Ascending aorta (tissue), 2 donors: ENCODE measurements at regions not wholly inside any gene's neighbourhood (a gene's known extent, or its start where the extent isn't known, plus 50 kb on each side); places are given as distances from the start of the nearest gene placed in this dataset.

Experiments used
- DNase-seq, 2 donors: peaks; one replicate each; pipeline ENCODE4 v3.0.0-alpha.2; 2019; ENCODE audit warnings: low spot score in 2 of 2
- H3K27ac ChIP-seq, 2 donors: fragments of 200-600 bp; sonication (generic); one replicate each; pipeline ENCODE4 v1.5.1; 2016 to 2017; ENCODE audit warnings: mild to moderate bottlenecking in 1 of 2
- H3K27me3 ChIP-seq: fragments of 200-600 bp; sonication (generic); one replicate; pipeline ENCODE4 v1.5.1; 2017
- H3K36me3 ChIP-seq, 2 donors: fragments of 200-600 bp; sonication (generic); one replicate each; pipeline ENCODE4 v1.5.1; 2016
- H3K4me1 ChIP-seq, 2 donors: fragments of 200-600 bp; sonication (generic); one replicate each; pipeline ENCODE4 v1.5.1; 2016 to 2017; ENCODE audit warnings: mild to moderate bottlenecking in 1 of 2
- H3K4me3 ChIP-seq, 2 donors: fragments of 200-600 bp; sonication (generic); one replicate each; pipeline ENCODE4 v1.5.1; 2016 to 2017; ENCODE audit warnings: mild to moderate bottlenecking in 1 of 2
- H3K9me3 ChIP-seq, 2 donors: fragments of 200-600 bp; sonication (generic); one replicate each; pipeline ENCODE4 v1.5.1; 2016
- intact Hi-C: fragments of 100-400 bp; cut with DNase I; formaldehyde crosslinking; loops from one replicate; pipeline ENCODE4 v1.15.1; 2023
- TF ChIP-seq, protein P1 (sequence below), 3 experiments: fragments of 200-600 bp in 2 of 3; fragments of 450-650 bp in 1 of 3; sonication (generic) in 2 of 3; IDR thresholded peaks; one replicate each; pipeline ENCODE4 v1.5.1; 2016 to 2019; ENCODE audit warnings: antibody characterized with exemption in 3 of 3, mild to moderate bottlenecking in 1 of 3, moderate library complexity in 1 of 3

DNA sequence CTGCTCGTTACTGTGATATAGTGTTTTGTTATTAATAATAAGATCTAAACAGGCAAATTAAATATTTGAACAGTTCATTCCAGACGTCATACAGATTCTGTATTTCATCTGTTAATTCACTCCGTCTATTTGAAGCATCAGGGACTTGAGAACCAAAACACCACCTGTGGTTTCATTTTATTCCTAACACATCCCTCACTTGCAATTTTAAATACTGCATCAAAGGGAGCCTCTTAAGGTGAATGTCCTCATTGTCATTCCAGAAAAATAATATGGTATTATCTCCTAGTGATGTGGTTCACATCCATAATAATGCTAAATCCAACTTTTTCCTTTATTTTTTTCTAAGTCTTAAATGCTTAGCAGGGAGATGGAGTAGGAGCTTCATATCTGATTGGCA lies 1390.9 kb upstream of the CADM2 start:
- Histone ChIP-seq H3K36me3 (no peaks in the 10 kb centered on the region), H3K27me3 (no peaks in the 10 kb centered on the region), H3K27ac (no peak overlapping the region), H3K4me3 (no peak overlapping the region), H3K4me1 (no peaks in the 10 kb centered on the region), H3K9me3 (no peaks in the 10 kb centered on the region)
- TF ChIP-seq, protein P1, sequence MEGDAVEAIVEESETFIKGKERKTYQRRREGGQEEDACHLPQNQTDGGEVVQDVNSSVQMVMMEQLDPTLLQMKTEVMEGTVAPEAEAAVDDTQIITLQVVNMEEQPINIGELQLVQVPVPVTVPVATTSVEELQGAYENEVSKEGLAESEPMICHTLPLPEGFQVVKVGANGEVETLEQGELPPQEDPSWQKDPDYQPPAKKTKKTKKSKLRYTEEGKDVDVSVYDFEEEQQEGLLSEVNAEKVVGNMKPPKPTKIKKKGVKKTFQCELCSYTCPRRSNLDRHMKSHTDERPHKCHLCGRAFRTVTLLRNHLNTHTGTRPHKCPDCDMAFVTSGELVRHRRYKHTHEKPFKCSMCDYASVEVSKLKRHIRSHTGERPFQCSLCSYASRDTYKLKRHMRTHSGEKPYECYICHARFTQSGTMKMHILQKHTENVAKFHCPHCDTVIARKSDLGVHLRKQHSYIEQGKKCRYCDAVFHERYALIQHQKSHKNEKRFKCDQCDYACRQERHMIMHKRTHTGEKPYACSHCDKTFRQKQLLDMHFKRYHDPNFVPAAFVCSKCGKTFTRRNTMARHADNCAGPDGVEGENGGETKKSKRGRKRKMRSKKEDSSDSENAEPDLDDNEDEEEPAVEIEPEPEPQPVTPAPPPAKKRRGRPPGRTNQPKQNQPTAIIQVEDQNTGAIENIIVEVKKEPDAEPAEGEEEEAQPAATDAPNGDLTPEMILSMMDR (IDR thresholded peaks at IDR 0.05) = no peak
- DNase-seq = no peak
- intact Hi-C loops = no loop called here

DNA sequence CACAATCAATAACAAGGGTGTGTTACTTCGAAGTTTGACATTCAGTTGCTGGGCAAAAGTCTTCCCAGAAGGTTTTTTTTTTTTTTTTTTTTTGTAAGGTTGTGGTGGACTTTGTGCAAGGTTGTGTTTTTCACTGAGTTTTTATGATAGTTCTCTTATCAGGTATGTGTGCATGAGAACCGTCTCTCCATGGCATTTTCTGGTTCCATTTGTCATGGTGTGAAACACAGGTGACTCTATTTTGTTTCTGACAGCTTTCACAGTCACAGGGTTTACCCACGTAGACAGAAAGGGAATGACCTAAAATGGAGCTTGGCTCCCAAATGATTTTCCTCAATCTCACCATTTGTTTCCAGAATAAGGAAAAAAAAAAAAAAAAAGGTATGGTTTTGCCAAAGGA lies 1377.2 kb upstream of the CADM2 start:
- Histone ChIP-seq H3K4me1 (no peaks in the 10 kb centered on the region), H3K27me3 (no peaks in the 10 kb centered on the region), H3K27ac (no peak overlapping the region), H3K9me3 (no peaks in the 10 kb centered on the region), H3K36me3 (no peaks in the 10 kb centered on the region), H3K4me3 (no peak overlapping the region)
- intact Hi-C loops = no loop called here
- DNase-seq = no peak
- TF ChIP-seq, protein P1 (IDR thresholded peaks at IDR 0.05) = no peak

DNA sequence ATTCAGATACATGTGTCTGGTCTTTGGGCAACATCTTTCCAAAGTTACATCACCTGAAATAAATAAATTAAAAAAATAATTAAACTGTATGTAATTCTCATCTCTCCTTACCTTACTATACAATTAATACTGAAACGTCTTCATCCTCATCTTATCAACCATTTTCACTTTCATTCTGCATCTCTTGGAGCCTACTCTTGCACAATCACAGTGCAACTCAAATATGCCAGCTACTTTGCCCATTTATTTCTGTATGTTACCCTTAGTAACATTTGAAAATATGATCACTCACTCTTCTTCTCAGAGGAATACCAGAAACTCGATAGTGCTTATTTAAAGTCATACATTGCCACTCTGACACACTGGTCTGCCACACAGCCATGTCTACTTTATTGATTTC lies 1357.1 kb upstream of the CADM2 start:
- Histone ChIP-seq H3K27ac (no peak overlapping the region), H3K4me3 (no peak overlapping the region), H3K36me3 (no peaks in the 10 kb centered on the region), H3K27me3 (no peaks in the 10 kb centered on the region), H3K9me3 (no peaks in the 10 kb centered on the region), H3K4me1 (no peaks in the 10 kb centered on the region)
- intact Hi-C loops = no loop called here
- TF ChIP-seq, protein P1 (IDR thresholded peaks at IDR 0.05) = no peak
- DNase-seq = no peak

DNA sequence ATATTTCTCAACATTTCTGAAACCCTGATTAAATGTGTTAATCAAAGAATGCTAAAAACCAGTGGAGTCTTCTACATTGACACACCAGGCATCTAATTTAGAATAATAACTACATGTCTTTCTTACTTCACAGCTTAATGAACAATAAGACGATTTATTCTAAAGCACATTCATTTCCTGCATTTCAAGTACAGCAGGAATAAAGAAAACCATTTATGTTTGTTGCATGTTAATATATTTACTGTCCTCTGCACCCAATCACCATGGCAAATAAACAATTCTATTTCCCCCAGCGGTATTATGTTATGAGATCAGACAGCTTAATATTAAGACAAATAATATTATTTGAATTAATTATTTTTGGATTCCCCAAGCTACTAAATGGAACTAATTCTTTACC lies 1336.3 kb upstream of the CADM2 start:
- no peak for DNase-seq
- Histone ChIP-seq H3K27ac (no peak overlapping the region), H3K9me3 (no peaks in the 10 kb centered on the region), H3K36me3 (no peaks in the 10 kb centered on the region), H3K27me3 (no peaks in the 10 kb centered on the region), H3K4me3 (no peak overlapping the region), H3K4me1 (no peaks in the 10 kb centered on the region)
- TF ChIP-seq, protein P1 (IDR thresholded peaks at IDR 0.05) = no peak
- intact Hi-C loops = no loop called here

DNA sequence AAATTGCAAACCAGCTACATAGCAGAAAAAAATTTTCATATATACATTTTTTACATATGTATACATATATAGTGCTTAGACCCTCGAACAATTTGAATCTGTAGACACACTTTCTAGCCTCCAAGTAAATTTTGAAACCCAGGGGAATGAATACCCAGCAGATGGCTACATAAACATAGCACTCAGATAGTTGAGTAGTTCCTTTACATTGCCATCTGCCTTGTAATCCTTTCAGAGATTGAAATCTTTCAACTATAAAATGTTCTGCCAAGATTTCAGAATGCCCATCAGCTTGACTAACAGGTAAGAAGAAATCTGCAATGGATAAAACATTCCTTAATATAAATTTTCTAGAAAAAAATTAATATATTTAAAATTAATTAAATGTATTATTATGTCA lies 1333.5 kb upstream of the CADM2 start:
- intact Hi-C loops = no loop called here
- TF ChIP-seq, protein P1 (IDR thresholded peaks at IDR 0.05) = no peak
- Histone ChIP-seq H3K36me3 (no peaks in the 10 kb centered on the region), H3K9me3 (no peaks in the 10 kb centered on the region), H3K4me3 (no peak overlapping the region), H3K4me1 (no peaks in the 10 kb centered on the region), H3K27me3 (no peaks in the 10 kb centered on the region), H3K27ac (no peak overlapping the region)
- no peak for DNase-seq

DNA sequence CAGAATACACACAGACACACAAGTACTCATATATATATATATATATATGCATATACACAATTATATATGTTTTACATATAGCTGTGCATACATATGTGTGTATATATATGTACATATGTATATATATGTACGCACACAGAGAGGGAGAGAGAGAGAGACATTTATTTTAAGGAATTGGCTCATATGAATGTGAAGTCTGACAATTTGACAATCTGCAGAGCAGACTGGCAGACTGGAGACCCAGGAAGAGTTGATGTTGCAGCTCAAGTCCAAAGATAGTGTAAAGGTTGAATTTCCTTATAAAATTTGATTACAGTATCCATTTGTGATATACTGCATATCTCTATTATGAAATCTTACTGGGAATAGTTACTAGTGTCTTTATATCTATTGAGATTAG lies 1330.3 kb upstream of the CADM2 start:
- H3K9me3 ChIP-seq = no peaks in the 10 kb centered on the region
- no peaks in the 10 kb centered on the region for H3K36me3 ChIP-seq
- no peaks in the 10 kb centered on the region for H3K4me1 ChIP-seq
- TF ChIP-seq, protein P1 (IDR thresholded peaks at IDR 0.05) = no peak
- no peak overlapping the region for H3K27ac ChIP-seq
- intact Hi-C loops = no loop called here
- no peak overlapping the region for H3K4me3 ChIP-seq
- no peak for DNase-seq
- no peaks in the 10 kb centered on the region for H3K27me3 ChIP-seq
